Activated B cell treated with CpG ODN at 0.5 μM for 24 hours (primary cell): ENCODE measurements at regions not wholly inside any gene's neighbourhood (a gene's known extent, or its start where the extent isn't known, plus 50 kb on each side); places are given as distances from the start of the nearest gene placed in this dataset.

ENCODE experiments used
- ATAC-seq: fragments of 200-7000 bp; cut with Tn5 transposase; one replicate; pipeline ENCODE4 v1.10.0; 2021; ENCODE audit warnings: low read depth, mild to moderate bottlenecking, moderate library complexity
- CTCF ChIA-PET: fragments of 350-600 bp; sonication (Branson Sonifier 250); formaldehyde crosslinking; loops from one replicate; lab custom pipeline; 2021; ENCODE audit warnings: antibody characterized with exemption; lab: Charles Lee
- POLR2A ChIA-PET: fragments of 350-600 bp; sonication (Branson Sonifier 250); formaldehyde crosslinking; loops from one replicate; lab custom pipeline; 2021; ENCODE audit warnings: antibody characterized with exemption; lab: Charles Lee
- DNase-seq: peaks from one replicate; pipeline ENCODE4 v3.0.0; 2022
- H3K27ac Mint-ChIP-seq: one replicate; pipeline ENCODE4 v1.8.0; 2020; ENCODE audit warnings: mixed read lengths
- H3K27me3 Mint-ChIP-seq: one replicate; pipeline ENCODE4 v1.8.0; 2021; ENCODE audit warnings: mixed read lengths
- H3K36me3 Mint-ChIP-seq: one replicate; pipeline ENCODE4 v1.8.0; 2021; ENCODE audit warnings: low read depth, mixed read lengths
- H3K4me1 Mint-ChIP-seq: one replicate; pipeline ENCODE4 v1.8.0; 2021; ENCODE audit warnings: mixed read lengths
- H3K4me3 Mint-ChIP-seq: one replicate; pipeline ENCODE4 v1.8.0; 2020; ENCODE audit warnings: mild to moderate bottlenecking, mixed read lengths
- H3K9me3 Mint-ChIP-seq: one replicate; pipeline ENCODE4 v1.8.0; 2020; ENCODE audit warnings: mixed read lengths
- CTCF ChIP-seq: fragments of 200-600 bp; IDR thresholded peaks from one replicate; pipeline ENCODE4 v1.8.0; 2022; ENCODE audit warnings: antibody characterized with exemption, mild to moderate bottlenecking
- intact Hi-C: fragments of 100-400 bp; cut with micrococcal nuclease; formaldehyde crosslinking; loops from one replicate; pipeline ENCODE4 v1.15.1; 2024

GRCh38 chr1:232287676-232288569 is 342.0 kb downstream of the SIPA1L2 start:
- H3K4me1 Mint-ChIP-seq = no peaks in the 10 kb centered on the region
- intact Hi-C loops = no loop called here
- H3K27me3 Mint-ChIP-seq = no peaks in the 10 kb centered on the region
- CTCF ChIA-PET = no interaction called here
- H3K36me3 Mint-ChIP-seq = no peaks in the 10 kb centered on the region
- H3K9me3 Mint-ChIP-seq = no peaks in the 10 kb centered on the region
- ATAC-seq = no peak
- POLR2A ChIA-PET = no interaction called here
- no peak for DNase-seq
- no peak overlapping the region for H3K4me3 Mint-ChIP-seq
- TF ChIP-seq CTCF = no peak
- no peak overlapping the region for H3K27ac Mint-ChIP-seq

- no peaks in the 10 kb centered on the region for H3K4me1 Mint-ChIP-seq
- no peak overlapping the region for H3K27ac Mint-ChIP-seq
- ChIA-PET CTCF (no interaction called here), POLR2A (no interaction called here)
- no peak overlapping the region for H3K4me3 Mint-ChIP-seq
- DNase-seq = no peak
- intact Hi-C loops = no loop called here
- no peaks in the 10 kb centered on the region for H3K9me3 Mint-ChIP-seq
- H3K36me3 Mint-ChIP-seq = no peaks in the 10 kb centered on the region
- no peaks in the 10 kb centered on the region for H3K27me3 Mint-ChIP-seq
- TF ChIP-seq CTCF = no peak
- no peak for ATAC-seq
Measured at GRCh38 chr1:232285138-232285537, 344.8 kb downstream of the SIPA1L2 start.

DNA sequence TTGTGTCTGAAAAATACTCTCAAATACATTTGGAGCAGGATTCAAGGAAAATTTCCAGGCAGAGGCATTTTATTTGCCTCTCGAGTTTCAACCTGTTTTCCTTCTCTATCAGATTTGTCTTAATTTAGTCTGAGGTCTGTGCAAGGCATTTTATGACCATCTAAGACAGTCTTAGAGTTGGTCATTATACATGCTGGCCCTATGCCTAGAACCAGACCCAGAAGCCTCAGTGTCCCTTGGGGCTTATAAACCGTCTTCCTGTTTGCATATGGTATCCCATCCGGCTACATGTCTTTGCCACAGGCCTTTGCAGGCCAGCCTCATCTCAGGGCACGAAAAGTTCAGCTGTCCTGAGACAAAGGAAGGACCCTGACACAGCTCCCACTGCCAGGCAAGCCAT is 346.1 kb downstream of the SIPA1L2 start:
- H3K4me1 Mint-ChIP-seq = no peaks in the 10 kb centered on the region
- H3K27ac Mint-ChIP-seq = no peak overlapping the region

GRCh38 chr1:232282498-232282897 is 347.4 kb downstream of the SIPA1L2 start:
- DNase-seq (no peak), ATAC-seq (no peak)
- Mint-ChIP-seq H3K27me3 (no peaks in the 10 kb centered on the region), H3K4me1 (no peaks in the 10 kb centered on the region), H3K9me3 (no peaks in the 10 kb centered on the region), H3K36me3 (no peaks in the 10 kb centered on the region), H3K4me3 (no peak overlapping the region), H3K27ac (no peak overlapping the region)
- intact Hi-C loops = no loop called here
- ChIA-PET CTCF (no interaction called here), POLR2A (no interaction called here)
- TF ChIP-seq CTCF = no peak

More for the DNA sequence above, 346.1 kb downstream of the SIPA1L2 start:
- POLR2A ChIA-PET = no interaction called here
- H3K4me3 Mint-ChIP-seq = no peak overlapping the region
- CTCF ChIA-PET = no interaction called here
- TF ChIP-seq CTCF = no peak
- no peaks in the 10 kb centered on the region for H3K9me3 Mint-ChIP-seq
- intact Hi-C loops = no loop called here
- ATAC-seq (no peak), DNase-seq (no peak)
- H3K27me3 Mint-ChIP-seq = no peaks in the 10 kb centered on the region
- H3K36me3 Mint-ChIP-seq = no peaks in the 10 kb centered on the region

DNA sequence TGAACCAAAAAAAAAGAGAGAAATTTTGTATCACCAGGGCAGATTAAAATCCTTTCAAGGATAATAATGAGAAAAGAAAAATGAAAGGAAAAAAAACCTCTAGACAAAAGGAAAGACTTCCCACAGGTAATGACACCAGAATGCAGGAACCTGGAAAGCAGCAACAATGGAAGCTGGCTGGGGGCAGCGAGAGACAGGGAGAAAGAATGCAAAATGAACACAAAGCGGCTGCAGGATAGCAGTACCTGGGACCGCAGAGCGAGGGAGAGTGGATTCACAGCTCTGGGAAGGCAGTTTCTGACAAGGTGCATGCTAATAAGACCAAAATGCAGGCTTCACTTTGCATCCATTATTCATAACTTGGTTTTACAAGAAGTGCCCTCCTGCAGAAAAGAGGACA is 349.0 kb downstream of the SIPA1L2 start:
- Mint-ChIP-seq H3K27ac (no peak overlapping the region), H3K9me3 (no peaks in the 10 kb centered on the region), H3K36me3 (no peaks in the 10 kb centered on the region), H3K27me3 (peaks cover 4% of the 10 kb centered on the region), H3K4me3 (no peak overlapping the region), H3K4me1 (no peaks in the 10 kb centered on the region)
- DNase-seq = no peak
- intact Hi-C loops = no loop called here
- ATAC-seq = no peak
- no peak for TF ChIP-seq CTCF
- CTCF ChIA-PET = no interaction called here
- POLR2A ChIA-PET = no interaction called here
